GM18508 (cell line): ENCODE measurements at regions not wholly inside any gene's neighbourhood (a gene's known extent, or its start where the extent isn't known, plus 50 kb on each side); places are given as distances from the start of the nearest gene placed in this dataset.
"Not testable (repeated sequence)": the region's sequence is repeated elsewhere in the genome, so short reads cannot be mapped to it uniquely, and the experiment has no call there.

ENCODE experiments used
- ATAC-seq: cut with Tn5 transposase; IDR thresholded peaks from one replicate; pipeline ENCODE4 v1.9.1; 2021; ENCODE audit warnings: moderate number of reproducible peaks; ENCODE audit not compliant: insufficient read depth, unreplicated experiment

GRCh38 chr2:7502336-7502735 is 585.1 kb downstream of the RNF144A start:
- ATAC-seq, result no peak

- ATAC-seq, result no peak
Observed at GRCh38 chr2:7508296-7508943, 591.2 kb downstream of the RNF144A start.

GRCh38 chr2:7510353-7510752 is 593.1 kb downstream of the RNF144A start:
- no peak for ATAC-seq

GRCh38 chr2:7513834-7514233 is 596.6 kb downstream of the RNF144A start:
- no peak for ATAC-seq

- ATAC-seq, result no peak
Observed at GRCh38 chr2:7515327-7515726, 598.1 kb downstream of the RNF144A start.

- no peak for ATAC-seq
Observed at GRCh38 chr2:7516484-7517063, 599.4 kb downstream of the RNF144A start.

GRCh38 chr2:7517088-7517487 is 599.9 kb downstream of the RNF144A start:
- no peak for ATAC-seq

GRCh38 chr2:7517851-7518250 is 600.6 kb downstream of the RNF144A start:
- ATAC-seq, result no peak

GRCh38 chr2:7523481-7524120 is 606.4 kb downstream of the RNF144A start:
- ATAC-seq, result no peak

- ATAC-seq, result no peak
Observed at GRCh38 chr2:7524195-7524594, 607.0 kb downstream of the RNF144A start.

GRCh38 chr2:7525746-7526145 is 608.5 kb downstream of the RNF144A start:
- no peak for ATAC-seq

GRCh38 chr2:7527165-7527722 is 610.0 kb downstream of the RNF144A start:
- ATAC-seq, result no peak

GRCh38 chr2:7530001-7530400 is 612.8 kb downstream of the RNF144A start:
- no peak for ATAC-seq

GRCh38 chr2:7539077-7539476 is 621.9 kb downstream of the RNF144A start:
- no peak for ATAC-seq

GRCh38 chr2:7539760-7540159 is 622.5 kb downstream of the RNF144A start:
- ATAC-seq, result no peak

- no peak for ATAC-seq
Observed at GRCh38 chr2:7552825-7553570, 635.8 kb downstream of the RNF144A start.

GRCh38 chr2:7555260-7555659 is 638.0 kb downstream of the RNF144A start:
- ATAC-seq, result no peak

- no peak for ATAC-seq
Observed at GRCh38 chr2:7557376-7557775, 640.2 kb downstream of the RNF144A start.

GRCh38 chr2:7559791-7560190 is 642.6 kb downstream of the RNF144A start:
- ATAC-seq, result no peak

- ATAC-seq, result no peak
Observed at GRCh38 chr2:7566382-7566881, 649.2 kb downstream of the RNF144A start.

GRCh38 chr2:7567116-7567515 is 649.9 kb downstream of the RNF144A start:
- not testable (repeated sequence) for ATAC-seq
